NCI-H345 (cell line): ENCODE measurements at regions not wholly inside any gene's neighbourhood (a gene's known extent, or its start where the extent isn't known, plus 50 kb on each side); places are given as distances from the start of the nearest gene placed in this dataset.

Source experiments
- DNase-seq: peaks from one replicate; lab custom pipeline; 2025; lab: John Stamatoyannopoulos, UW

- DNase-seq = no peak
These were observed 751.2 kb downstream of the TSN start for GRCh38 chr2:122506620-122507019.

- DNase-seq = no peak
These were observed 751.8 kb downstream of the TSN start for GRCh38 chr2:122507261-122507660.

- no peak for DNase-seq
These were observed 756.6 kb downstream of the TSN start for GRCh38 chr2:122512091-122512490.

GRCh38 chr2:122514451-122514996, 759.1 kb downstream of the TSN start:
- peak; percentile 56 for DNase-seq

- no peak for DNase-seq
These were observed 760.4 kb downstream of the TSN start for GRCh38 chr2:122515731-122516290.

GRCh38 chr2:122516775-122517174, 761.3 kb downstream of the TSN start:
- DNase-seq = peak; percentile 43

- no peak for DNase-seq
These were observed 763.9 kb downstream of the TSN start for GRCh38 chr2:122519366-122519765.

GRCh38 chr2:122519821-122520611, 764.6 kb downstream of the TSN start:
- no peak for DNase-seq

GRCh38 chr2:122523143-122523542, 767.7 kb downstream of the TSN start:
- no peak for DNase-seq

GRCh38 chr2:122523981-122524380, 768.5 kb downstream of the TSN start:
- DNase-seq = no peak

- no peak for DNase-seq
These were observed 769.9 kb downstream of the TSN start for GRCh38 chr2:122525336-122525735.

- DNase-seq = no peak
These were observed 772.6 kb downstream of the TSN start for GRCh38 chr2:122528061-122528460.

- DNase-seq = no peak
These were observed 773.7 kb downstream of the TSN start for GRCh38 chr2:122528958-122529705.

- no peak for DNase-seq
These were observed 775.4 kb downstream of the TSN start for GRCh38 chr2:122530814-122531213.

- no peak for DNase-seq
These were observed 776.0 kb downstream of the TSN start for GRCh38 chr2:122531290-122532071.

GRCh38 chr2:122532072-122532344, 776.6 kb downstream of the TSN start:
- DNase-seq = no peak

- DNase-seq = no peak
These were observed 777.0 kb downstream of the TSN start for GRCh38 chr2:122532481-122532880.

- DNase-seq = no peak
These were observed 780.6 kb downstream of the TSN start for GRCh38 chr2:122535960-122536505.

- DNase-seq = no peak
These were observed 783.9 kb downstream of the TSN start for GRCh38 chr2:122539311-122539710.

GRCh38 chr2:122539920-122540319, 784.5 kb downstream of the TSN start:
- DNase-seq = no peak

GRCh38 chr2:122542236-122542635, 786.8 kb downstream of the TSN start:
- no peak for DNase-seq

- no peak for DNase-seq
These were observed 787.2 kb downstream of the TSN start for GRCh38 chr2:122542646-122543045.
